ENCODE measurements at regions not wholly inside any gene's neighbourhood (a gene's known extent, or its start where the extent isn't known, plus 50 kb on each side); places are given as distances from the start of the nearest gene placed in this dataset.

DNA sequence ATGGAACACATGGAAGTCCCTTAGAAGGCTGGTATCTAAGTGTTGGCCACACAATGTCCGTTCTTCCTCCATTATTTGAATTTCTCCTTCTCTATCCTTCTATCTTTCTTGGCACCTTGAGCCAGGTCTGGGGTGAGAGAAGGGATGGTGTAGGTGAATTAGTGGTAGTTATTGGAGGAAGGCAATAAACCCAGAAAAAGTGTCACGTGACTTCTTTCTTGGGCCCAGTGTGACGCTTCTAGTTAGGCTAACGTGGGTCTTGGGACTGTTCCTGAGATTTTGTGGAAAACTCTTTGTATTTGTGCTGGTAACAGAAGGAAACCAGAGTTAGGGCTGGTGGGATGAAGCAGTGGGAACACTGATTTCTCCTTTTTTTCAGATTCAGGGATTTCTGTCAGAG, 53.1 kb upstream of the ELF5 start:
- Histone ChIP-seq H3K27me3 (replicated peaks in 1 of 7) (peaks cover 0 to 35% (median 0%) of the 10 kb centered on the region in 7 donors), H3K36me3 (no peaks in the 10 kb centered on the region), H3K4me3 (no peak overlapping the region), H3K9me3 (no peaks in the 10 kb centered on the region), H3K27ac (no peak overlapping the region), H3K4me1 (no peaks in the 10 kb centered on the region)
- TF ChIP-seq, protein P1, sequence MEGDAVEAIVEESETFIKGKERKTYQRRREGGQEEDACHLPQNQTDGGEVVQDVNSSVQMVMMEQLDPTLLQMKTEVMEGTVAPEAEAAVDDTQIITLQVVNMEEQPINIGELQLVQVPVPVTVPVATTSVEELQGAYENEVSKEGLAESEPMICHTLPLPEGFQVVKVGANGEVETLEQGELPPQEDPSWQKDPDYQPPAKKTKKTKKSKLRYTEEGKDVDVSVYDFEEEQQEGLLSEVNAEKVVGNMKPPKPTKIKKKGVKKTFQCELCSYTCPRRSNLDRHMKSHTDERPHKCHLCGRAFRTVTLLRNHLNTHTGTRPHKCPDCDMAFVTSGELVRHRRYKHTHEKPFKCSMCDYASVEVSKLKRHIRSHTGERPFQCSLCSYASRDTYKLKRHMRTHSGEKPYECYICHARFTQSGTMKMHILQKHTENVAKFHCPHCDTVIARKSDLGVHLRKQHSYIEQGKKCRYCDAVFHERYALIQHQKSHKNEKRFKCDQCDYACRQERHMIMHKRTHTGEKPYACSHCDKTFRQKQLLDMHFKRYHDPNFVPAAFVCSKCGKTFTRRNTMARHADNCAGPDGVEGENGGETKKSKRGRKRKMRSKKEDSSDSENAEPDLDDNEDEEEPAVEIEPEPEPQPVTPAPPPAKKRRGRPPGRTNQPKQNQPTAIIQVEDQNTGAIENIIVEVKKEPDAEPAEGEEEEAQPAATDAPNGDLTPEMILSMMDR (IDR thresholded peaks at IDR 0.05 in 8 of 11, conservative IDR thresholded peaks at IDR 0.05 in 3 of 11): no peak
- TF ChIP-seq POLR2A (IDR thresholded peaks at IDR 0.05) (no peak), POLR2AphosphoS5 (IDR thresholded peaks at IDR 0.05) (no peak)
- 86 to 94% (median 91%) methylated on average over 4 of the region's 4 CpGs for WGBS, 5 donors
- no peak for DNase-seq
- intact Hi-C loops (cut with DNase I; ENCODE audit: low total_unique reads): no loop called here

DNA sequence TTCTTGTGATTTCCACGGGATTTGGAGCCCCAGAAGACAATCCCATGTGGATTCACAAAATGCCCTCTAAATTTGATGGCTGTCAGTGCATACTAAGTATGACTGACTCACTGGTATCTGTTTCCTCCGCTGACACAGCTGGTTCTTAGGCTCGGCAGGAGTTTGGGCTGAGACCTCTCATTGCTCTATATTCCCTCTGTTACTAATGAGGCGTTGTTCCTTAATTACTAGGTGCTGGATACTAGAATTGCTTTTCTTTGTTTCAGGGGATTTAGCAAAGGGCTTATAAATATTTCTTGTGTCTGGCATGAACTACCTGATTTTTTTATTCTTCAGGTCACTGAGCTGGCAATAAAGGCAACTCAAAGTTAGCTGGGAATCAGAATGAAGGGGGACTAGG, 53.2 kb upstream of the EHF start:
- WGBS, 5 donors: 70 to 81% (median 77%) methylated on average over 4 of the region's 4 CpGs
- Histone ChIP-seq H3K36me3 (no peaks in the 10 kb centered on the region), H3K27me3 (replicated peaks in 1 of 7) (peaks cover 0 to 33% (median 0%) of the 10 kb centered on the region in 7 donors), H3K27ac (no peak overlapping the region), H3K4me1 (no peaks in the 10 kb centered on the region), H3K9me3 (no peaks in the 10 kb centered on the region), H3K4me3 (no peak overlapping the region)
- DNase-seq: no peak
- intact Hi-C loops (cut with DNase I; ENCODE audit: low total_unique reads): no loop called here
- TF ChIP-seq POLR2AphosphoS5 (IDR thresholded peaks at IDR 0.05): no peak
- no peak for TF ChIP-seq POLR2A (IDR thresholded peaks at IDR 0.05)
- TF ChIP-seq, protein P1 (IDR thresholded peaks at IDR 0.05 in 8 of 11, conservative IDR thresholded peaks at IDR 0.05 in 3 of 11): no peak

DNA sequence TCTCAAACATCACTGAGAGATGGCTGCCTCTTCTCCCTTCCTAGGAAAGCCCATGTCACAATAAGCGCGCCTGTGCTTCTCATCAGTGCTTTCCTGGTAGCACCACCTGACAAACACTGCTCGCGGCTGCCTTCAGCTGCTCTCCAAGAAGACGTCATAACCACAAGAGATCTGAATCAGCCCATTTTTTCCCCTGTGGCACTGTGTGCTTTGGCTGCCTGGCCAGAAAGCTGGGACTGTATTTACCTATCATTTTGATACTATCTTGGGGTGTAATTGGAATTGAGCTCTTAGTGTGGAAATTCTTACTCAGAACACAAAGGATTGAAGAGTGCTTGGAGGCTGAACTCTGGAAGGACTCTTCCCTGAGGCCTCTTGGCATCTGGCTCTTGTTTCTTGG, 50.3 kb upstream of the EHF start:
- no peak overlapping the region for H3K27ac ChIP-seq

More for the DNA sequence above, 50.3 kb upstream of the EHF start:
- no peak for DNase-seq
- H3K4me3 ChIP-seq: no peak overlapping the region
- no peaks in the 10 kb centered on the region for H3K36me3 ChIP-seq
- intact Hi-C loops (cut with DNase I; ENCODE audit: low total_unique reads): no loop called here
- H3K27me3 ChIP-seq (replicated peaks in 1 of 7): peaks cover 0 to 46% (median 0%) of the 10 kb centered on the region in 7 donors
- 49 to 84% (median 80%) methylated on average over 5 of the region's 5 CpGs for WGBS, 5 donors
- no peaks in the 10 kb centered on the region for H3K9me3 ChIP-seq
- H3K4me1 ChIP-seq: no peaks in the 10 kb centered on the region
- TF ChIP-seq, protein P1 (IDR thresholded peaks at IDR 0.05 in 8 of 11, conservative IDR thresholded peaks at IDR 0.05 in 3 of 11): no peak
- TF ChIP-seq POLR2A (IDR thresholded peaks at IDR 0.05) (no peak), POLR2AphosphoS5 (IDR thresholded peaks at IDR 0.05) (no peak)
